Fibroblast of the aortic adventitia (primary cell): ENCODE measurements at regions not wholly inside any gene's neighbourhood (a gene's known extent, or its start where the extent isn't known, plus 50 kb on each side); places are given as distances from the start of the nearest gene placed in this dataset.

ENCODE experiments used
- DNase-seq: peaks from one replicate; pipeline ENCODE4 v3.0.0-alpha.2; 2010; ENCODE audit warnings: low read depth
- H3K4me3 ChIP-seq: 2 replicates; pipeline ENCODE4 v1.5.1; 2011; ENCODE audit warnings: low read depth, mild to moderate bottlenecking, control low read depth, low read length, moderate library complexity
- CTCF ChIP-seq: IDR thresholded peaks from 2 replicates; pipeline ENCODE4 v1.5.1; 2011; ENCODE audit warnings: mild to moderate bottlenecking, low read length, control low read depth, inconsistent platforms; ENCODE audit not compliant: insufficient read depth

GRCh38 chr10:78454123-78454645 is 420.5 kb downstream of the RPS24 start:
- no peak for TF ChIP-seq CTCF
- no peak for DNase-seq
- no peak overlapping the region for H3K4me3 ChIP-seq

- no peak overlapping the region for H3K4me3 ChIP-seq
- no peak for DNase-seq
- TF ChIP-seq CTCF: no peak
These were observed 421.6 kb downstream of the RPS24 start for GRCh38 chr10:78455236-78455635.

- DNase-seq: no peak
- no peak for TF ChIP-seq CTCF
- no peak overlapping the region for H3K4me3 ChIP-seq
These were observed 422.1 kb downstream of the RPS24 start for GRCh38 chr10:78455811-78456210.

- no peak overlapping the region for H3K4me3 ChIP-seq
- no peak for TF ChIP-seq CTCF
- no peak for DNase-seq
These were observed 423.2 kb downstream of the RPS24 start for GRCh38 chr10:78456649-78457400.

GRCh38 chr10:78457804-78458482 is 424.3 kb downstream of the RPS24 start:
- TF ChIP-seq CTCF: no peak
- peak; percentile 96 for DNase-seq
- no peak overlapping the region for H3K4me3 ChIP-seq

- H3K4me3 ChIP-seq: no peak overlapping the region
- no peak for TF ChIP-seq CTCF
- peak; percentile 82 for DNase-seq
These were observed 425.4 kb downstream of the RPS24 start for GRCh38 chr10:78458983-78459638.
